GM12878 (cell line): ENCODE measurements at regions not wholly inside any gene's neighbourhood (a gene's known extent, or its start where the extent isn't known, plus 50 kb on each side); places are given as distances from the start of the nearest gene placed in this dataset.

ENCODE experiments used
- ATAC-seq: fragments of 200-7000 bp; cut with Tn5 transposase; 3 replicates; pipeline ENCODE4 v1.9.1; 2020; ENCODE audit warnings: mild to moderate bottlenecking, moderate library complexity
- BruUV-seq: library from RNA; stranded (reverse); fragments of 400-500 nt; replicated peaks from 2 replicates; lab custom pipeline; 2021; lab: Mats Ljungman, UMichigan
- CTCF ChIA-PET: fragments of 300-600 bp; sonication (Branson Sonifier 250); formaldehyde crosslinking; extraction: SDS; loops from one replicate; lab custom pipeline; 2021; ENCODE audit warnings: inconsistent platforms; lab: Yijun Ruan, JAX
- POLR2A ChIA-PET: fragments of 350-600 bp; formaldehyde crosslinking; extraction: SDS; loops from one replicate; lab custom pipeline; 2021; ENCODE audit warnings: inconsistent platforms; lab: Charles Lee
- RAD21 ChIA-PET: fragments of 300-600 bp; sonication (Branson Sonifier 250); formaldehyde crosslinking; loops from one replicate; lab custom pipeline; 2023; ENCODE audit warnings: antibody characterized with exemption; ENCODE audit not compliant: unreplicated experiment; lab: Charles Lee
- SMC1A ChIA-PET: fragments of 300-600 bp; sonication (Branson Sonifier 250); formaldehyde crosslinking; loops from one replicate; lab custom pipeline; 2023; ENCODE audit not compliant: unreplicated experiment, uncharacterized antibody; lab: Charles Lee
- DNase-seq: peaks from one replicate; pipeline ENCODE4 v3.0.0-alpha.2; 2011; ENCODE audit warnings: low read depth, low spot score
- FAIRE-seq: peaks from 3 replicates; lab custom pipeline; 2011; peaks lifted over from hg19 to GRCh38; lab: Jason Lieb, UNC
- H2AFZ ChIP-seq: 2 replicates; pipeline ENCODE4 v1.6.0; 2011; ENCODE audit warnings: low read depth, low read length, control low read depth; ENCODE audit not compliant: control insufficient read depth
- H3K27ac ChIP-seq: 2 replicates; pipeline ENCODE4 v1.5.1; 2011; ENCODE audit warnings: control low read depth; ENCODE audit not compliant: control insufficient read depth, insufficient read depth
- H3K27me3 ChIP-seq, 2 experiments: replicated peaks in 1 of 2; 2 replicates each; pipeline versions ENCODE4 v1.6.0 to v1.6.1; 2011; ENCODE audit warnings: low read length in 1 of 2; ENCODE audit not compliant: control insufficient read depth in 2 of 2, insufficient read depth in 2 of 2
- H3K36me3 ChIP-seq, 2 experiments: 2 replicates each; pipeline ENCODE4 v1.5.1; 2011; ENCODE audit warnings: low read length in 1 of 2; ENCODE audit not compliant: control insufficient read depth in 2 of 2, insufficient read depth in 2 of 2
- H3K4me1 ChIP-seq: 2 replicates; pipeline ENCODE4 v1.6.1; 2011; ENCODE audit warnings: mild to moderate bottlenecking, low read length, moderate library complexity, mixed read lengths; ENCODE audit not compliant: control insufficient read depth, insufficient read depth
- H3K4me2 ChIP-seq: 2 replicates; pipeline ENCODE4 v1.6.0; 2011; ENCODE audit warnings: control low read depth; ENCODE audit not compliant: control insufficient read depth, insufficient read depth
- H3K4me3 ChIP-seq: fragments of 200-600 bp; sonication (generic); 2 replicates; pipeline ENCODE4 v1.5.1; 2016
- H3K79me2 ChIP-seq: 2 replicates; pipeline ENCODE4 v1.6.0; 2011; ENCODE audit warnings: low read length; ENCODE audit not compliant: control insufficient read depth, insufficient read depth
- H3K9ac ChIP-seq: 2 replicates; pipeline ENCODE4 v1.8.0; 2011; ENCODE audit warnings: low read length, control low read depth, mixed read lengths; ENCODE audit not compliant: control insufficient read depth, insufficient read depth
- H3K9me3 ChIP-seq: replicated peaks from 3 replicates; pipeline ENCODE4 v1.5.1; 2011; ENCODE audit warnings: mild to moderate bottlenecking, low read length; ENCODE audit not compliant: control insufficient read depth, insufficient read depth
- H4K20me1 ChIP-seq: 2 replicates; pipeline ENCODE4 v1.6.0; 2011; ENCODE audit not compliant: control insufficient read depth, insufficient read depth
- BCL3 ChIP-seq: IDR thresholded peaks from 2 replicates; pipeline ENCODE4 v1.6.1; 2011; ENCODE audit warnings: borderline replicate concordance, low read depth, mild to moderate bottlenecking, moderate library complexity, low read length; ENCODE audit not compliant: insufficient read depth, poor library complexity, severe bottlenecking
- CBX3 ChIP-seq: fragments of 200-600 bp; sonication (generic); IDR thresholded peaks from 2 replicates; pipeline ENCODE4 v1.6.1; 2016; ENCODE audit warnings: low read depth, borderline replicate concordance
- CHD2 ChIP-seq: IDR thresholded peaks from 2 replicates; pipeline ENCODE4 v1.6.1; 2011; ENCODE audit warnings: low read depth, low read length, improper control_type of control experiment, borderline replicate concordance
- CREM ChIP-seq: IDR thresholded peaks from 2 replicates; pipeline ENCODE4 v1.6.1; 2014; ENCODE audit warnings: antibody characterized with exemption, low read depth
- CUX1 ChIP-seq: IDR thresholded peaks from 2 replicates; pipeline ENCODE4 v1.6.1; 2012; ENCODE audit warnings: improper control_type of control experiment, low read depth, low read length; ENCODE audit not compliant: insufficient replicate concordance
- DPF2 ChIP-seq: fragments of 450-650 bp; IDR thresholded peaks from 2 replicates; pipeline ENCODE4 v1.6.1; 2017; ENCODE audit warnings: mild to moderate bottlenecking
- JUNB ChIP-seq: IDR thresholded peaks from 2 replicates; pipeline ENCODE4 v1.6.1; 2016; ENCODE audit warnings: antibody characterized with exemption, mild to moderate bottlenecking
- JUND ChIP-seq: IDR thresholded peaks from 2 replicates; pipeline ENCODE4 v1.6.1; 2012; ENCODE audit warnings: low read depth, mild to moderate bottlenecking, low read length, improper control_type of control experiment, moderate library complexity
- MTA2 ChIP-seq: fragments of 450-650 bp; IDR thresholded peaks from 2 replicates; pipeline ENCODE4 v1.6.1; 2016; ENCODE audit warnings: low read depth, mild to moderate bottlenecking, moderate library complexity
- NBN ChIP-seq: fragments of 450-650 bp; IDR thresholded peaks from 2 replicates; pipeline ENCODE4 v1.6.1; 2016
- PBX3 ChIP-seq: IDR thresholded peaks from 2 replicates; pipeline ENCODE4 v1.6.1; 2011; ENCODE audit warnings: mild to moderate bottlenecking, low read depth, low read length, moderate library complexity; ENCODE audit not compliant: insufficient replicate concordance
- RB1 ChIP-seq: fragments of 450-650 bp; formaldehyde crosslinking; IDR thresholded peaks from 2 replicates; pipeline ENCODE4 v1.6.1; 2017; ENCODE audit warnings: mild to moderate bottlenecking, borderline replicate concordance
- RUNX3 ChIP-seq: IDR thresholded peaks from 2 replicates; pipeline ENCODE4 v1.6.1; 2012; ENCODE audit warnings: low read length, inconsistent platforms
- SPI1 ChIP-seq: IDR thresholded peaks from 2 replicates; pipeline ENCODE4 v1.6.1; 2011; ENCODE audit warnings: low read depth, mild to moderate bottlenecking, low read length, moderate library complexity, borderline replicate concordance; ENCODE audit not compliant: insufficient read depth
- SREBF2 ChIP-seq: IDR thresholded peaks from 2 replicates; pipeline ENCODE4 v1.6.1; 2012; ENCODE audit warnings: mild to moderate bottlenecking, low read length
- TBL1XR1 ChIP-seq: IDR thresholded peaks from 2 replicates; pipeline ENCODE4 v1.6.1; 2012; ENCODE audit warnings: low read depth, low read length, improper control_type of control experiment
- ZNF24 ChIP-seq: fragments of 450-650 bp; IDR thresholded peaks from 2 replicates; pipeline ENCODE4 v1.6.1; 2017; ENCODE audit warnings: antibody characterized with exemption, mild to moderate bottlenecking
- WGBS: methylation state at CpG from one replicate; pipeline ENCODE4 v1.1.6; 2016; ENCODE audit warnings: low lambda C conversion rate; ENCODE audit not compliant: insufficient replicate concordance, insufficient coverage; ENCODE audit errors: missing lambda C conversion rate; 5-methylcytosine and 5-hydroxymethylcytosine counted together
- in situ Hi-C: fragments of 300-500 bp; cut with MboI; formaldehyde crosslinking; loops from 9 replicates; pipeline ENCODE4 v1.14.3; 2018; ENCODE audit warnings: mixed read lengths
- intact Hi-C: fragments of 100-400 bp; cut with micrococcal nuclease; formaldehyde crosslinking; loops from one replicate; pipeline ENCODE4 v1.14.2; 2022; ENCODE audit not compliant: unreplicated experiment
- TF ChIP-seq, protein P1 (sequence below): fragments of 450-650 bp; IDR thresholded peaks from 2 replicates; pipeline ENCODE4 v1.6.1; 2016; ENCODE audit warnings: mild to moderate bottlenecking

DNA sequence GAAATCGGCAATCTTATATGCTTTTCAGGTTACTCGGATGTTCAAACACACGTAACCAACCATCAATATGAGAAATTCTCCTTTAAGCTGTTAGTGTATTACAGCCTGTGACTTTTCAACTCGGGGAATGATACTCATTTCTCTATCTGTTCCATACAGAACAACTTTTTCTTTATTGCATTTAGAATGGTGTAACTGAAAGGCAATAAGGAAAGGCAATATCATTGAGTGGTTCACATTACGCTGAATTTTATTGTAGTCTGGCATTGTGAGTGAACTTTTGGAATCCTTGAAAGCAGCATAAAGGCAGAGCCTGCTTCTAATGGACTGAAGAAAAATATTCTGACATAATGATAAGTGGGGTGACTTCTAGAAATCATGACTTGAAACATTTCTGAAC lies 54.4 kb upstream of the MEF2C start:
- WGBS: 92% methylated on average over 5 of the region's 5 CpGs
- CTCF ChIA-PET: no interaction called here
- H3K27me3 ChIP-seq: no peaks in the 10 kb centered on the region
- TF ChIP-seq CUX1 (no peak), CBX3 (no peak), BCL3 (no peak), SPI1 (no peak), NBN (no peak), MTA2 (no peak), RB1 (no peak), CREM (no peak), ZNF24 (no peak), TBL1XR1 (no peak), RUNX3 (no peak), DPF2 (no peak), PBX3 (no peak), SREBF2 (no peak), CHD2 (no peak), JUNB (no peak), JUND (no peak)
- TF ChIP-seq, protein P1, sequence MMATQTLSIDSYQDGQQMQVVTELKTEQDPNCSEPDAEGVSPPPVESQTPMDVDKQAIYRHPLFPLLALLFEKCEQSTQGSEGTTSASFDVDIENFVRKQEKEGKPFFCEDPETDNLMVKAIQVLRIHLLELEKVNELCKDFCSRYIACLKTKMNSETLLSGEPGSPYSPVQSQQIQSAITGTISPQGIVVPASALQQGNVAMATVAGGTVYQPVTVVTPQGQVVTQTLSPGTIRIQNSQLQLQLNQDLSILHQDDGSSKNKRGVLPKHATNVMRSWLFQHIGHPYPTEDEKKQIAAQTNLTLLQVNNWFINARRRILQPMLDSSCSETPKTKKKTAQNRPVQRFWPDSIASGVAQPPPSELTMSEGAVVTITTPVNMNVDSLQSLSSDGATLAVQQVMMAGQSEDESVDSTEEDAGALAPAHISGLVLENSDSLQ: no peak

More for the DNA sequence above, 54.4 kb upstream of the MEF2C start:
- no peak for ATAC-seq
- in situ Hi-C loops: no loop called here
- no peaks in the 10 kb centered on the region for H3K79me2 ChIP-seq
- no peak overlapping the region for H3K4me3 ChIP-seq
- H3K27ac ChIP-seq: no peak overlapping the region
- ChIA-PET POLR2A (no interaction called here), RAD21 (interaction anchor here (0.8 kb wide), 1 partner anchor 127 kb away, joined by 3 read pairs; no protein-coding TSS in a partner anchor), SMC1A (interaction anchor here (1.3 kb wide), 1 partner anchor 145 kb away, joined by 3 read pairs; no protein-coding TSS in a partner anchor)
- no peaks in the 10 kb centered on the region for H3K4me1 ChIP-seq
- no peak overlapping the region for H2AFZ ChIP-seq
- H3K36me3 ChIP-seq: no peaks in the 10 kb centered on the region
- intact Hi-C loops: no loop called here
- no TSS peak for BruUV-seq
- no peak overlapping the region for H3K4me2 ChIP-seq
- no peaks in the 10 kb centered on the region for H3K9me3 ChIP-seq
- FAIRE-seq: no peak
- DNase-seq: no peak
- no peaks in the 10 kb centered on the region for H4K20me1 ChIP-seq
- no peak overlapping the region for H3K9ac ChIP-seq
